Ovary (tissue), 3 donors: ENCODE measurements at regions not wholly inside any gene's neighbourhood (a gene's known extent, or its start where the extent isn't known, plus 50 kb on each side); places are given as distances from the start of the nearest gene placed in this dataset.

Experiments
- CTCF ChIP-seq, 3 donors: fragments of 450-650 bp in 2 of 3; fragments of 200-600 bp in 1 of 3; IDR thresholded peaks; one replicate each; pipeline versions ENCODE4 v1.5.1 to v1.8.0; 2016 to 2022; ENCODE audit warnings: antibody characterized with exemption in 3 of 3, mild to moderate bottlenecking in 1 of 3
- EP300 ChIP-seq: sonication (generic); formaldehyde crosslinking; IDR thresholded peaks from one replicate; pipeline ENCODE4 v1.6.1; 2017; ENCODE audit warnings: antibody characterized with exemption
- POLR2A ChIP-seq: fragments of 450-650 bp; IDR thresholded peaks from one replicate; pipeline ENCODE4 v1.6.1; 2017; ENCODE audit warnings: antibody characterized with exemption, mild to moderate bottlenecking, moderate library complexity
- donor health status: DM: no; HTN: no; CAD: no.

GRCh38 chrX:13370713-13371112, 50.9 kb upstream of the ATXN3L start:
- no peak for TF ChIP-seq CTCF (IDR thresholded peaks at IDR 0.05)
- TF ChIP-seq POLR2A: no peak
- no peak for TF ChIP-seq EP300
